ENCODE measurements at regions not wholly inside any gene's neighbourhood (a gene's known extent, or its start where the extent isn't known, plus 50 kb on each side); places are given as distances from the start of the nearest gene placed in this dataset.

DNA sequence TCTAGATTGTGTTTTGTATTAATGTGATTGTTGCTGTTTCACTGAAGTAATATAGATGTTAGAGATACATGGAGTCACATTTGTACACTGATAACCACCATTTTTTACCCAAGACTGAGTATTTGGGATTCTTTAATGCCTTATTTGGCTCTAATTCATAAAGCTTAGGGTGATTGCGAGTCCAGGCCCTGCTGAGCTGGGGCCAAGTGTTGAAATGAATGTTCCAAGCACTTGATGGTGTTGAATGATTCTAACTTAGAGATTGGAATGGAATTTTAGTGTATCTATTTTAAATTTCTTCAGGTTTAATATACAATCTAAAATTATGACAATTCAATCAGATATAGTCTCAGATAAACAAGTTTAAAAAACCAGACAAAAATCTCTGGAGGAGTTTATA lies 329.4 kb upstream of the SLC35B3 start:
- DNase-seq (ENCODE audit: low read depth): no peak

DNA sequence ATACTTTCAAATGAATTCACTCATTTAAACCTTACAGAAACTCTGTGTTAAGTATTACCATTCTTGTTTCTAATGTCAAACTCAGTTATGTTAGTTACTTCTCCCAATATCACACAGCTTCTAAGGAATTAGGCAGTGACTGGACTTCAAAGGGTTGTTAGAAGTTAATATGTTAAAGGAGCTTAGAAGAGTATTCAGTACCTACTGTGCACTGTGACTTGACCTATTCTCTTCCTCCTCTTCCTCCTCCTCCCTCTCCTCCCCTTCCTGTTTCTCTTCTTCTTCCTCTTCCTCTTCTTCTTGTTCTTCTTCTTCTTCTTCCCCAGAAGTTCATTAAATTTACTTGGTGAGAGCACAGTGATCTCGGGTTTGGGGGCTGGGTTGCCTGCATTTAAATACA lies 325.6 kb upstream of the SLC35B3 start:
- no peak for DNase-seq (ENCODE audit: low read depth)

DNA sequence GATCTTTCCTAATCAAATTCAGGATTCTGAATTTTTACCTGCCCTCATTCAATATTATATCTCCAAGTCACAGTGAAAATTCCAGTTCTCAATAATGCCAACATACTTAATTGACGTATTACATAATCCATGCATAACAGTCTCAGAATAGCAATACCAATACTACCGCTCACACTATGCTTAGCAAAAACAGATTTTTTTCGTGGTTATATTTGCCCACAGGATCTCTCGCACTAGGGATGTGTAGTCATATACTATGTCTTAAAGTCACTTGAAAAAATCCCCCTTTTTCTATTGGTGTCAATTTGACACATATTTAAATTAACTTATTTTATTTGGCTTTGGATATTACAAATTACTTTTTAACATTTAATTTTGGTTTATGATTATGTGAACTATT lies 323.1 kb upstream of the SLC35B3 start:
- no peak for DNase-seq (ENCODE audit: low read depth)

GRCh38 chr6:8750627-8751026 lies 315.3 kb upstream of the SLC35B3 start:
- no peak for DNase-seq (ENCODE audit: low read depth)

DNA sequence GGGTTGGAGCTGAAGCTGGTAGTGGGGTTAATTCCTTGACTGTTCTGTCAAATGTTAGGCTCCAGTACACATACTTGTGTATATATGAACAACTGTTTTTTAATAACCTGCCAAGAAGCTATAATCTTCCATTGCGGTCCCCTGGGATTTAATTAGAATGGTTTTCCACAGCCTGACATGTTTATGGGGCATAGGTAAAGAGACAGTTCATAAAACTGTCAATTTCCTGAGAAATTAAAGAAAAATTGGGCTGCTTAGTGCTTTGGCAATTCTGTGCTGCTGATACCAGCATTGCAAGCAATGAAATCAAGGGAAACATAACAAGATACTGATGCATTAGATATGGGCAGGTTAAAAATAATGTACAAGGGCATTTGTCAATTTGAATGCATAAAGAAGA lies 314.1 kb upstream of the SLC35B3 start:
- no peak for DNase-seq (ENCODE audit: low read depth)

DNA sequence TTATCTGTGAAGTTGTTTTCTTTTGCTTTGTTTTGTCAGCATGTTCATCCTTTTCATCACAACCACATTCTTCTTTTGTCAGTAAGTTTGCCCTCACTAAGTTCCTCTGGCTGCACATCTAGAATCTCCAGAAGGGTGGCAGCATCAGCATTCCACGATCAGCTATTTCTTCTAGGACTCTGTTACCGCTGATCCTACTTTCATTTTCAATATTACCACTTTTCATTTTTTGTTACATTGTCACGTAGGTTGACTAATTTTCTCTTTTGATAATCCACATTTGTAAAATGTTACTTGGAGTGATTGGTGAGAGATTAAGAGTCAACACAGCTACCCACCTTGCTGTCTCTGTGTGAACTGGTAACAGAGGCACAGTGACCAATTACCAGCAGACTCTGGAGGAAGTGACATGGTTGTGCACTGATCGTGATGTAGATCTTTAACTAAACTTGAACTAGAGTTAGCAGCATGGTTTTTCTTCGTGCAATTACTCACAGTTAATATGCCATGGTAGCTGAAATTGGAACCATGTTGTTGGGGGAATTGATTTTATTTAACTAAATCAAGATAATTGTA lies 307.9 kb upstream of the SLC35B3 start:
- DNase-seq (ENCODE audit: low read depth): peak; percentile 8

DNA sequence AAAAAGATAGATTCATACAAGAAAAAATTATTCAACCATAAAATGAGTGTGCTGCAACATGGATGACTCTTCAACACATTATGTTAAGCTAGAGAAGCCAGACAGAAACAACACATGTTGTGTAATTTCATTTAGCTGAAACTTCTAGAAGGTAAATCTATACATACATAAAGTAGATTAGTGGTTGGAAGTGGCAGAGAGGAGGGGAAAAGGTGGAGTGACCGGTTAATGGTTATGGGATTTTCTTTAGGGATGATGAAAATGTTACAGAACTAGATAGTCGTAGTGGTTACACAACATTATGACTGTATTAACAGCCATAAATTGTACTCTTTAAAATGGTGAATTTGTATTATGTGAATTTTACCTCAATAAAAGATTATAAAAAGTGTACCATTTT lies 304.1 kb upstream of the SLC35B3 start:
- no peak for DNase-seq (ENCODE audit: low read depth)

DNA sequence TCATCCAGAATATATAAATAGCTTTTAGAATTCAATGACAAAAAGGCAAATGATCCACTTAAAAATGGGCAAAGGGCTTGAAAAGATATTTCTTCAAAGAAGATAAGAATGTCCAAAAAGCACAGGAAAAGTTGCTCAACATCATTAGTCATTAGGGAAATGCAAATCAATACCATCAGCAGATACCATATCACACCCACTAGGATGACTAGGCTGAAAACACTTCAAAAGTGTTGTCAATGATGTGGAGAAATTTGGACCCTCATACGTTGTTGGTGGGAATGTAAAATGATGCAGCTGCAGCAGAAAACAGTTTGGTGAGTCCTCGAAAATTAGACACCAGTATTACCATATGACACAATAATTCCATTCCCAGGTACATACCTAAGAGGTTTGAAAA lies 303.6 kb upstream of the SLC35B3 start:
- DNase-seq (ENCODE audit: low read depth): no peak

DNA sequence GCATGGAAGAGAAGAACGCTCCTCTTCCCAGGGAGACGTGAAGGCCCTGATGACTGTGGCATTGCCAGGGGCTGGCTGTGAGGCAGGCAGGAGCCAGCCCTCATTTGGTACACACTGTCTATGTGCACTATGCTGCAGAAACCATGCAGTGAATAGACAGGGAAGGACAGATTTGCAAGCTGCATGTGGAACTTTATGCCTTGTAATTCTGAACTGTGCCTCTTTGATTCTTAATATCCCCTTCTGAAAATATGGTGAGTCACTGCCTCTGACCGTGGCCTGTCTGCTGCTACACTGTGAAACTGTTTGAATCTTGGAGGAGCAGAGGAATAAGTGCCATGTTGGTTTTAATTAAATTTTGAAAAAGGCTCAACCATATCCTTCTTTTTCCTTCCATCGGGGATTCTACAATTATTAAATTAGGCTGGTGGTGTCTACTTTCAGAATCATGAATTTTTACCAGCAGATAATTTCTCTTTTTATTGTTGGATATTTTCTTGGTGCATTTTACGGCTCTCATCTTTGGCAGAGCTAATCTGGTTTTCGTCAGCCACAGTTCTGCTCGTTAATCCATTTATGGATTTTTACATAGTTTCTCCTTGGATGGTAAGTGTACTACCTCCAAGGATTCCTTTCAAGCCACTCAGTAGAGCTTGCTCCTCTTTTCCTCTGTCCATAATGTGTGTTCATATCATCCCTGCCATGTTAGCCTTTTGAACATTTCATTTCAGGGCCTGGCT lies 301.0 kb upstream of the SLC35B3 start:
- peak; percentile 15 for DNase-seq (ENCODE audit: low read depth)

DNA sequence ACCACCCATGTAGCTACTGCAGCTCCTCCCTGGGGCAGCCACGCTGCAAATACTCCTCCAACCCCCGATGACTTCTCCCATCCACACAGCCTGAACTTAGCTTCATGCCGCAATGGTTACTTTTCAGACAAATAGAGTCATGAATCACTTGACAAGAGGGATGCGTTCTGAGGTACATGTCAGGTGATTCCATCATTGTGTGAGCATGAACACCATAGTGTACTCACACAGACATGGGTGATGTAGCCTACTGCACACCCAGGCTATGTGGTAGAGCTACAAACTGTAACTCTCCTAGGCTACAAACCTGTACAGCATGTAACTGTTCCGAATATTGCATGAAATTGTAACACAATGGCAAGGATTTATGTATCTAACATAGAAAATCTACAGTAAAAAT lies 298.5 kb upstream of the SLC35B3 start:
- no peak for DNase-seq (ENCODE audit: low read depth)

- DNase-seq (ENCODE audit: low read depth): no peak
Measured at GRCh38 chr6:8731874-8732273, 296.5 kb upstream of the SLC35B3 start.

GRCh38 chr6:8710668-8711431 lies 275.5 kb upstream of the SLC35B3 start:
- DNase-seq (ENCODE audit: low read depth): no peak

- peak; percentile 19 for DNase-seq (ENCODE audit: low read depth)
Measured at GRCh38 chr6:8707956-8708772, 272.8 kb upstream of the SLC35B3 start.

DNA sequence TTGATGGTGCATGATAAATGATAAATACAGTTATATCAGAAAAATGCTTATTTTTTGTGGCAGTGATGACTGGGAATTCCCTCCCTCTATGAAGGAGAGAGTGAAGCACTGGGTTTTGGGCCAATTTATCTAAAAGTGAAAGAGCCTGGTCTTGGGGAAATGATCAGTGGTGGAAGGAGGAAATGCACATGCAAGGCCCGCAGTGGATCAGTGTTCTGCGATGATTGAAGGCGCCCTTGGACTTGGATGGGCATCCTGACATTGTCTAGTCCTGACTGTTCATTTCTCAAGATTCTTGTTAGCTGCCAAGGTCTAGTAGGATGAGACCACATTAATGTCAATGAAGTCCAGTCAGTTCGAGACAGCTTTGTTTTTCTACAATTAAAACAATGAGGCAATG lies 272.0 kb upstream of the SLC35B3 start:
- DNase-seq (ENCODE audit: low read depth): no peak

DNA sequence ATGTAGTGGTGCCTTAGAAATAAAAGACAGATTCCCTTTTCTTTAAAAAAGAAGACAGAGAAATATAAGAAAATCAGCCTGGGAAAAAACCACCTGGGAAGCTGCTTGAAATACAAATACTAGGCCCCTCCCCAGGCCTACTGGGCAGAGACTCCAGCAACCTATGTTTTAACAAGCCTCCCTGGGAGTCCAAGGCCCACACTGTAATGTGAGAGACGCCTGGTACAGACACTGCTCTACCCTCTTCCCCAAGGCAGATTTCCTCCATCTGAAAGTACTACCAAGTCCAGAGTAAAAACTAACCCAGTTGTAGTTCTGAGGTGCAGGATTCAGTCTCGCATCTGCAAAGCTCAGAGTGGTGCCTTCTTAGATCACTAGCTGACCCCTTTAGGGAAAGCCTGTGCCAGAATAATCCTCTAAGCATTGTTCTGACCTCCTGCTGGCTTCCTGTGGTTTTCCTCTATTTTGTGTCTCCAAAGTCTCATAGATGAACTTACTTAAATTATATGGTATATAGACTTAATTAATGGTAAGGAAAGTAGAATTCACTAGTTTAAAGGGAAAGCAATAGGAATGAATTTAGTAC lies 270.2 kb upstream of the SLC35B3 start:
- DNase-seq (ENCODE audit: low read depth): no peak

- DNase-seq (ENCODE audit: low read depth): no peak
Measured at GRCh38 chr6:8703059-8703458, 267.7 kb upstream of the SLC35B3 start.

GRCh38 chr6:8688821-8689220 lies 253.5 kb upstream of the SLC35B3 start:
- no peak for DNase-seq (ENCODE audit: low read depth)

DNA sequence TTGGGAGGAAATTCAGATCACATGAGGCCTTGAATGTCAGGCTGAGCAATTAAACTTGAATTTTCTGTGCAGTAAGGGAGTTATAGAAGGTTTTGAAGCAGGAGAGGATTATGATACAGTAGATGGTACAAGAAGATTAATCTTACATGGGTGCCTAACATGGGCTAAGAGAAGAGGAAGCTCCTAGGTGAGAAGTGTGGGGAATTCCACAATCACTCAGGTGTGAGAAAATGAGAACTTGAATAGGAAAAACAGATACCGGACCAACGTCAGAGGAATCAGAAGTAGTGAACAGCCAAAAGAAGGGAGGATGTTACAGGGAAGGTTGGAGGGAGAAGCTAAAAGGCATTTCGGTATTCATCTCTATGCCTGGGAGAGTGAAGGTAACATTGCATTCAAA lies 250.7 kb upstream of the SLC35B3 start:
- DNase-seq (ENCODE audit: low read depth): no peak

DNA sequence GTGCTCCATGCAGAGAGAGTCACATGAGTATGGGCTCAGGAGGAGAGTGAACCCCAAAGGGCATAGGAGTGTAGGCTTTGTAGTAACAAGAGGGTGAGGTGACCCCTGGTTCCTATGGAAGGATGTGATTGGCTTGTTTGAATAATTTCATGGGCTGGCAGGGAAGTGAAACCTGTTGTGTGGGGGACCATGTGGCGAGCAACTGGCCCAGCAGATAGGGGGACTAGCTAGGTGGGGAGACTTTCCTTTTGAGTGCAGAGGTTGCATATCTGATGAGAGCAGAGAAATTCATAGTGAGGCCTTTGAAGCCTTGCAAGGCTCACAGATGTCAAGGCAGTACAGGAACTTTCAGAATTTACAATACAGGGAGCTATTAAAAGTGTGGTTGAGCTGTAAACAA lies 247.9 kb upstream of the SLC35B3 start:
- no peak for DNase-seq (ENCODE audit: low read depth)

GRCh38 chr6:8679823-8680222 lies 244.5 kb upstream of the SLC35B3 start:
- no peak for DNase-seq (ENCODE audit: low read depth)

GRCh38 chr6:8678466-8678865 lies 243.1 kb upstream of the SLC35B3 start:
- DNase-seq (ENCODE audit: low read depth): no peak

DNA sequence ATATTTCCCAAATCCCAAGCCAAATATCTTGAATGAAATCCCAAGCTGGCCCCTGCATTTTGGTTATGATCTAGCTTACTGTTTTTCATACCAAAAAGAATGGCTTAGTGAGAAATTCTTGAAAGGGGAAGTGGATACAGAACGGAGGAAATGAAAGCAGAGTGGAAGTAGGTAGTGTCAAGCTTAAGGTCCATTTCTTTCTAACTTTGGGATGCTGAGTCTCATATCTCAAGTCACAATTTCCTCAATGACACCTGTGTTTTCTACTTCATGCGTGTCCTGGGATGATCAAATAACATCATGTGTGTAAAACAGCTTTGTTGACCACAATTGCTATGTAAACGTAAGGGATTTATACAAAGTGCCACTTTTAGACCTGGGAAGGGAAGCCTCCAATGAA lies 238.8 kb upstream of the SLC35B3 start:
- no peak for DNase-seq (ENCODE audit: low read depth)

Data from RPMI7951 (cell line).